H1 (cell line): ENCODE measurements at regions not wholly inside any gene's neighbourhood (a gene's known extent, or its start where the extent isn't known, plus 50 kb on each side); places are given as distances from the start of the nearest gene placed in this dataset.

Source experiments
- CTCF ChIA-PET: fragments of 300-600 bp; sonication (Branson Sonifier 250); formaldehyde crosslinking; loops from one replicate; lab custom pipeline; 2021; ENCODE audit not compliant: partially characterized antibody; lab: Charles Lee
- POLR2A ChIA-PET: fragments of 300-600 bp; sonication (Branson Sonifier 250); formaldehyde crosslinking; loops from one replicate; lab custom pipeline; 2021; ENCODE audit warnings: inconsistent platforms; ENCODE audit not compliant: partially characterized antibody; lab: Charles Lee
- DNase-seq, 2 experiments: peaks; one replicate each; pipeline versions ENCODE4 v3.0.0 to v3.0.0-alpha.2; 2010 to 2022; ENCODE audit warnings: low spot score in 2 of 2, low read depth in 1 of 2, mixed read lengths in 1 of 2
- FAIRE-seq: peaks from 2 replicates; lab custom pipeline; 2011; peaks lifted over from hg19 to GRCh38; lab: Jason Lieb, UNC
- H2AFZ ChIP-seq: 2 replicates; pipeline ENCODE4 v1.8.1; 2012; ENCODE audit warnings: low read length, inconsistent platforms
- H2AK5ac ChIP-seq: 2 replicates; pipeline ENCODE4 v1.6.1; 2013; ENCODE audit warnings: low read depth, low read length
- H2BK120ac ChIP-seq: replicated peaks from 2 replicates; pipeline ENCODE3; 2013; ENCODE audit warnings: low read depth, low read length, inconsistent platforms
- H2BK12ac ChIP-seq: 2 replicates; pipeline ENCODE4 v1.6.1; 2013; ENCODE audit warnings: low read depth, low read length
- H2BK15ac ChIP-seq: 2 replicates; pipeline ENCODE4 v1.6.1; 2013; ENCODE audit warnings: low read length
- H2BK20ac ChIP-seq: 2 replicates; pipeline ENCODE4 v1.6.1; 2013; ENCODE audit warnings: low read length
- H2BK5ac ChIP-seq: 2 replicates; pipeline ENCODE4 v1.6.1; 2013; ENCODE audit warnings: low read depth, low read length
- H3K14ac ChIP-seq: 2 replicates; pipeline ENCODE4 v1.6.1; 2013; ENCODE audit warnings: inconsistent platforms; ENCODE audit not compliant: insufficient read length
- H3K18ac ChIP-seq: 2 replicates; pipeline ENCODE4 v1.6.1; 2013; ENCODE audit warnings: low read length; ENCODE audit errors: extremely low read depth
- H3K23ac ChIP-seq: 2 replicates; pipeline ENCODE4 v1.6.1; 2013; ENCODE audit warnings: inconsistent platforms; ENCODE audit not compliant: insufficient read length
- H3K23me2 ChIP-seq: 2 replicates; pipeline ENCODE4 v1.6.1; 2013; ENCODE audit warnings: low read depth, low read length
- H3K27ac ChIP-seq: 2 replicates; pipeline ENCODE4 v1.6.1; 2011; ENCODE audit warnings: low read depth, low read length, inconsistent platforms
- H3K27me3 ChIP-seq, 4 experiments: replicated peaks in 1 of 4; 1 replicate in 1 of 4; 2 replicates in 3 of 4; pipeline versions ENCODE4 v1.6.1 to v1.8.1; 2011 to 2013; ENCODE audit warnings: low read length in 3 of 4, mild to moderate bottlenecking in 3 of 4, inconsistent platforms in 2 of 4, mixed read lengths in 2 of 4, moderate library complexity in 1 of 4; ENCODE audit not compliant: control insufficient read depth in 3 of 4, insufficient read depth in 3 of 4; ENCODE audit errors: extremely low read depth in 1 of 4
- H3K36me3 ChIP-seq, 4 experiments: 2 replicates each; pipeline versions ENCODE4 v1.6.1 to v1.8.1; 2011 to 2013; ENCODE audit warnings: mild to moderate bottlenecking in 4 of 4, low read length in 3 of 4, moderate library complexity in 2 of 4, control low read depth in 1 of 4, inconsistent platforms in 1 of 4; ENCODE audit not compliant: insufficient read depth in 4 of 4, control insufficient read depth in 2 of 4
- H3K4ac ChIP-seq: replicated peaks from 2 replicates; pipeline ENCODE3; 2013; ENCODE audit warnings: low read length, low read depth, mixed read lengths, inconsistent platforms; ENCODE audit not compliant: insufficient read length
- H3K4me1 ChIP-seq, 4 experiments: replicated peaks in 1 of 4; 1 replicate in 1 of 4; 2 replicates in 3 of 4; pipeline versions ENCODE4 v1.6.1 to v1.8.1; 2011 to 2013; ENCODE audit warnings: low read length in 3 of 4, inconsistent platforms in 2 of 4, mixed read lengths in 1 of 4; ENCODE audit not compliant: insufficient read depth in 4 of 4, control insufficient read depth in 3 of 4
- H3K4me2 ChIP-seq, 2 experiments: 2 replicates each; pipeline versions ENCODE4 v1.6.1 to v1.8.1; 2011 to 2013; ENCODE audit warnings: low read depth in 2 of 2, low read length in 2 of 2, control low read depth in 1 of 2, inconsistent platforms in 1 of 2, mild to moderate bottlenecking in 1 of 2; ENCODE audit not compliant: insufficient read depth in 1 of 2
- H3K4me3 ChIP-seq, 4 experiments: fragments of 200-600, 300-600 bp in 1 of 4; sonication (generic), shearing (Covaris generic), sonication (Bioruptor Twin) in 1 of 4; 2 replicates each; pipeline versions ENCODE4 v1.5.1 to v1.8.1; 2011 to 2016; ENCODE audit warnings: low read length in 4 of 4, low read depth in 3 of 4, control low read depth in 2 of 4, inconsistent platforms in 2 of 4, mild to moderate bottlenecking in 2 of 4, mixed read lengths in 1 of 4, moderate library complexity in 1 of 4; ENCODE audit not compliant: insufficient read depth in 2 of 4; ENCODE audit errors: extremely low read depth in 1 of 4
- H3K56ac ChIP-seq: replicated peaks from 2 replicates; pipeline ENCODE3; 2013; ENCODE audit warnings: low read depth, mild to moderate bottlenecking, mixed read lengths, low read length, inconsistent platforms; ENCODE audit not compliant: insufficient read length
- H3K79me1 ChIP-seq: 2 replicates; pipeline ENCODE4 v1.6.1; 2013; ENCODE audit warnings: low read depth, low read length, control low read depth
- H3K79me2 ChIP-seq, 2 experiments: 2 replicates each; pipeline versions ENCODE4 v1.6.1 to v1.8.1; 2012 to 2013; ENCODE audit warnings: low read length in 2 of 2, mild to moderate bottlenecking in 2 of 2, inconsistent platforms in 1 of 2; ENCODE audit not compliant: insufficient read depth in 2 of 2, control insufficient read depth in 1 of 2
- H3K9ac ChIP-seq, 4 experiments: replicated peaks in 1 of 4; 1 replicate in 1 of 4; 2 replicates in 3 of 4; pipeline versions ENCODE4 v1.6.1 to v1.8.1; 2011 to 2013; ENCODE audit warnings: low read depth in 3 of 4, low read length in 3 of 4, control low read depth in 2 of 4, mild to moderate bottlenecking in 2 of 4, moderate library complexity in 2 of 4, inconsistent platforms in 1 of 4; ENCODE audit errors: extremely low read depth in 1 of 4
- H3K9me3 ChIP-seq, 2 experiments: 2 replicates each; pipeline versions ENCODE4 v1.6.1 to v1.8.1; 2012 to 2013; ENCODE audit warnings: mild to moderate bottlenecking in 2 of 2, moderate library complexity in 2 of 2, control low read depth in 1 of 2, inconsistent platforms in 1 of 2, low read depth in 1 of 2, low read length in 1 of 2, mixed read lengths in 1 of 2; ENCODE audit not compliant: insufficient read depth in 2 of 2
- H4K20me1 ChIP-seq, 2 experiments: replicated peaks in 1 of 2; 2 replicates each; pipeline versions ENCODE3 to v1.8.1; 2011 to 2013; ENCODE audit warnings: inconsistent platforms in 2 of 2, low read length in 2 of 2, mild to moderate bottlenecking in 1 of 2; ENCODE audit not compliant: insufficient read depth in 2 of 2, control insufficient read depth in 1 of 2
- H4K5ac ChIP-seq: 2 replicates; pipeline ENCODE4 v1.6.1; 2013; ENCODE audit warnings: low read length, low read depth, mixed read lengths, inconsistent platforms; ENCODE audit not compliant: insufficient read length
- H4K8ac ChIP-seq: 2 replicates; pipeline ENCODE4 v1.8.0; 2013; ENCODE audit warnings: mild to moderate bottlenecking, moderate library complexity, low read length, inconsistent platforms; ENCODE audit not compliant: insufficient read depth; ENCODE audit errors: extremely low read depth
- H4K91ac ChIP-seq: replicated peaks from 2 replicates; pipeline ENCODE3; 2013; ENCODE audit warnings: low read length, mixed read lengths, inconsistent platforms; ENCODE audit not compliant: insufficient read length
- CBX8 ChIP-seq: fragments of 300-800, 300-1000 bp; sonication (generic); IDR thresholded peaks from 2 replicates; pipeline ENCODE4 v1.7.1; 2016; ENCODE audit warnings: low read depth, low read length, borderline replicate concordance
- CHD1 ChIP-seq: IDR thresholded peaks from 2 replicates; pipeline ENCODE4 v1.6.1; 2012; ENCODE audit warnings: low read depth, low read length, improper control_type of control experiment
- CREB1 ChIP-seq: IDR thresholded peaks from 2 replicates; pipeline ENCODE4 v1.6.1; 2012; ENCODE audit warnings: inconsistent platforms
- CTBP2 ChIP-seq: IDR thresholded peaks from 2 replicates; pipeline ENCODE4 v1.7.0; 2011; ENCODE audit warnings: borderline replicate concordance, mild to moderate bottlenecking, moderate library complexity, mixed read lengths, low read length; ENCODE audit not compliant: insufficient read depth, insufficient read length
- EZH2 ChIP-seq: fragments of 200-600 bp; sonication (generic); IDR thresholded peaks from 2 replicates; pipeline ENCODE4 v1.7.1; 2012; ENCODE audit warnings: low read depth, mild to moderate bottlenecking, moderate library complexity, low read length, inconsistent platforms; ENCODE audit not compliant: severe bottlenecking
- JUND ChIP-seq: IDR thresholded peaks from 2 replicates; pipeline ENCODE4 v1.6.1; 2011; ENCODE audit warnings: mild to moderate bottlenecking, improper control_type of control experiment, low read length
- NRF1 ChIP-seq: IDR thresholded peaks from 2 replicates; pipeline ENCODE4 v1.6.1; 2011; ENCODE audit warnings: mild to moderate bottlenecking, low read depth, low read length, improper control_type of control experiment
- SP2 ChIP-seq: IDR thresholded peaks from 2 replicates; pipeline ENCODE4 v1.6.1; 2012; ENCODE audit warnings: mild to moderate bottlenecking, low read length, inconsistent platforms
- TCF12 ChIP-seq: IDR thresholded peaks from 2 replicates; pipeline ENCODE4 v1.6.1; 2011; ENCODE audit warnings: low read depth, mild to moderate bottlenecking, low read length
- TEAD4 ChIP-seq: IDR thresholded peaks from 2 replicates; pipeline ENCODE4 v1.6.1; 2012; ENCODE audit warnings: low read depth, low read length, inconsistent platforms, mixed read lengths
- WGBS, 2 experiments: shearing (Covaris generic) in 1 of 2; methylation state at CpG; one replicate each; pipeline versions ENCODE4 v1.1.6 to v1.1.7; 2013 to 2015; ENCODE audit warnings: low lambda C conversion rate in 2 of 2, mixed read lengths in 2 of 2, inconsistent platforms in 1 of 2, low coverage in 1 of 2, missing lambda C conversion rate in 1 of 2; ENCODE audit not compliant: insufficient replicate concordance in 2 of 2, insufficient coverage in 1 of 2, insufficient read length in 1 of 2; ENCODE audit errors: extremely low coverage in 1 of 2, missing lambda C conversion rate in 1 of 2; 5-methylcytosine and 5-hydroxymethylcytosine counted together

DNA sequence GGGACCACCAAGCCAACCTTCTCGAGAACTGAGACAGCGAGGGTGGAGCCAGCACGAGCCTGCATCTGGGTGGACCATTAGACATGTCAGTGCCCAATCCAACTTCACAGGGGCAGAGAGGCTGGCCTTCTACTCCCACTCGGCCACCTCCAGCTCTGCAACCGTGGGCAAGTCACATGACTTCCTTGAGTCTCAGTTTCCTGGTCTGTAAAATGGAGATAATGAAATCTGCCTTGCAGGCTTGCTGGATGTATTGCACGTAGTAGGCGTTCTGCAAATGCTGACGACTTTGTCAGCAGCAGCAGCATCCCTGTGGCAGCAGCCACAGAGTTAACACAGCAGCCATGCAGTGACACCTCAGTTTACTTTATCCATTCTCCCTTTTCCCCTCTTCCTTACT lies 208.9 kb downstream of the GLI2 start:
- Histone ChIP-seq H2BK12ac (no peak overlapping the region), H3K4me1 (peaks cover 0 to under 1% (median 0%) of the 10 kb centered on the region in 4 experiments; a peak in 1 of 7 replicates), H3K18ac (no peak overlapping the region), H2BK15ac (no peak overlapping the region)
- DNase-seq = no peak
- TF ChIP-seq NRF1 = no peak
- no peak for TF ChIP-seq TCF12
- TF ChIP-seq CHD1 = no peak
- TF ChIP-seq CBX8 = no peak
- no peak for TF ChIP-seq CTBP2
- TF ChIP-seq JUND = no peak
- no peak for TF ChIP-seq CREB1
- TF ChIP-seq TEAD4 = no peak
- TF ChIP-seq EZH2 = no peak
- no peak for TF ChIP-seq SP2
- TF ChIP-seq, all 59 proteins: peak for 0
- Histone ChIP-seq H3K14ac (no peak overlapping the region), H2BK120ac (no peak overlapping the region), H3K4me3 (no peak overlapping the region), H2BK20ac (no peak overlapping the region), H3K9ac (no peak overlapping the region), H3K27me3 (no peaks in the 10 kb centered on the region), H3K9me3 (no peaks in the 10 kb centered on the region), H3K23me2 (no peaks in the 10 kb centered on the region), H3K56ac (no peak overlapping the region), H2AK5ac (no peak overlapping the region), H3K23ac (no peak overlapping the region), H3K36me3 (peaks cover 0 to 2% (median 0%) of the 10 kb centered on the region in 4 experiments; a peak in 1 of 8 replicates), H3K79me2 (peaks cover 0 to 16% of the 10 kb centered on the region in 2 experiments; a peak in 1 of 4 replicates), H3K4me2 (no peak overlapping the region), H4K20me1 (peaks cover 19 to 37% of the 10 kb centered on the region in 2 experiments), H4K5ac (no peak overlapping the region), H4K8ac (no peak overlapping the region), H2AFZ (no peak overlapping the region), H4K91ac (no peak overlapping the region), H3K27ac (no peak overlapping the region), H2BK5ac (no peak overlapping the region), H3K79me1 (peaks cover 5% of the 10 kb centered on the region; the same call in 1 of the 2 replicates), H3K4ac (no peak overlapping the region)
- FAIRE-seq = no peak
- ChIA-PET POLR2A (no interaction called here), CTCF (interaction anchor here (0.7 to 5.7 kb wide), 7 partner anchors 13 to 249 kb away, joined by 3 to 58 read pairs (median 4); no protein-coding TSS in a partner anchor)
- 82% methylated on average over 8 of the region's 8 CpGs; no CpG with 5 or more reads in 1 of the 2 experiments for WGBS, 2 experiments
